NCI-H82 treated with DMSO at 0.1 percent for 48 hours (cell line): ENCODE measurements at regions not wholly inside any gene's neighbourhood (a gene's known extent, or its start where the extent isn't known, plus 50 kb on each side); places are given as distances from the start of the nearest gene placed in this dataset.

Source experiments
- DNase-seq: peaks from one replicate; lab custom pipeline; 2025; ENCODE audit not compliant: unreplicated experiment; lab: John Stamatoyannopoulos, UW

- DNase-seq, result no peak
Measured at GRCh38 chr1:193516755-193517388, 330.5 kb upstream of the B3GALT2 start.

GRCh38 chr1:193514397-193514796 is 328.0 kb upstream of the B3GALT2 start:
- no peak for DNase-seq

DNA sequence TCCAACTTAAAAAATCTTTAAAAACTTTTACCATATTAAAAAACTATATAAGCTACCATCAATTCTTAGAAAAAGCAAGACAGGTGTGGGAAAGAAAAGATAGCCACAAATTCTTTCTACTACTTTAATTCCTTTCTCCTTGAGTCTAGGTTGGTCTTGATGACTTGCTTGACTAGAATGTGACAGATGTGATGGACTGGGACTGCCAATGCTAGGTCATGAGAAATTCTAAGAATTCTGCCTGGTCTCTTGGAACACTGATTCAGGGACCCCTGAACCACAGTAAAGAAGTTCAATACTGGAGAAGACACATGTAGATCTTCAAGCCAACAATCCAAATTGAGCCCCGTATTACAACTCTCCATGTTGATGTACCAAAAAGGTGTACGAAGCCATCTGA is 326.6 kb upstream of the B3GALT2 start:
- DNase-seq, result no peak

DNA sequence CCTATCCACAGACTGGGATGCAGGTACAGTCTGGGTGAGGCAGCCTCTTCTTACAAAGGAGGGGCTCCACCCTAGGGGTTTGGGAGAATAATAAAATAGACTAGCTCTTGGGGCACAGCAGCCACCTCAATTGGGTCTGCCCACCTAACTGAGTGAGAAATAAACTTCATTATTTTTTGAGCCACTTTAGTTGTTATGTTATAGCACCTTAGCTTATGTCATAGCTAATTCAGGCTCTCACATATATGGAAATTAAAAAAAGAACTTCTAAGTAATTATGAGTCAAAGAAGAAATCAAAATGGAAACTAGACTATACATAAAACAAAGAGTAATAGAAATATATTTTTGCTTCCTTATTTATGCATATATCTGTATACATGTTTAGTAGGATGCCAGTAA is 318.5 kb upstream of the B3GALT2 start:
- DNase-seq, result no peak

GRCh38 chr1:193498088-193498655 is 311.8 kb upstream of the B3GALT2 start:
- DNase-seq, result no peak

DNA sequence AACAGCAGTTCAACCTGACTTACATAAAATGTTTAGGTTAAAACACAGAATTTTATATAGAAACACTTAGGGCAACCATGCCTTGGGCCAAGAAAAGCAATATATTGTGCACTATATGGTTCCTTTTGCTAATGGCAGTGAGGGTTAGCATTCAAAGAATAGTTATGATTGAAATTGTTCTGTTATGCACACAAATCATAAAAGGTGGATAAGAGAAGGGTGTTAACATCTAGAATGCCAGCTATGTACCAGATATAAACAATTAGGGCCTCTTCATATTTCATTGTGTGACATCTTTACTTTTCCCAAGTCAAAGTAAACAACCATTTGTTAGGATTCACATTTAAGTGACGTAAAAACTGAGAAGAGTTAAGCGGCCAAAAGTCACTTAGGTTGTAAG is 308.0 kb upstream of the B3GALT2 start:
- DNase-seq, result no peak

GRCh38 chr1:193489191-193489590 is 302.8 kb upstream of the B3GALT2 start:
- DNase-seq, result no peak

GRCh38 chr1:193487722-193488121 is 301.3 kb upstream of the B3GALT2 start:
- no peak for DNase-seq

DNA sequence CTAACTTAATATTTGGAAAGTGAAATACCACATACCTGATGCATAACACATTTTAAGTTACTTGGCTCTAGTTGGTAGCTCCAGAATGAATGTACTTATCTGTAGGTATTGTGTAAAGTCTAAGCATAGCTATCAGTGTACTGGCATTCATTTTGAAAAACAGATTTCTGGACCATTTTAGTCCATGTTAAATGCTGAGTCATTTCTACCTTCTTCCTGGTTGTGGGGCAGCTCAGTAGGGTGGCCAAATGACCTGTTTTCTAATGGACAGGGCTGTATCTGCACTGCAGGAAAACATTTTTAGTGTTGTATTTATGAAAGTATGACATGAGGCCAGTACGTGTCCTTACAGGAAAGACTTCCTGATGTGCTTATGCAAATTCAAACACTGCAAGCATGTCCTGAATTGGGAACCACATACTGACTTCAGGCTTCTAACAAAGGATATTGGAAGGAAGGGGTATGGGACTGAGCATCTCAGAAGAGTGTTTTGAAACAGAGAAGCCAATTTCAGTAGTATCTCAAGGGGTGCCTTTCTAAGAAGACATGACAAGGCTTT is 300.3 kb upstream of the B3GALT2 start:
- no peak for DNase-seq

GRCh38 chr1:193480755-193481154 is 294.3 kb upstream of the B3GALT2 start:
- DNase-seq, result no peak

GRCh38 chr1:193479187-193479586 is 292.8 kb upstream of the B3GALT2 start:
- no peak for DNase-seq

DNA sequence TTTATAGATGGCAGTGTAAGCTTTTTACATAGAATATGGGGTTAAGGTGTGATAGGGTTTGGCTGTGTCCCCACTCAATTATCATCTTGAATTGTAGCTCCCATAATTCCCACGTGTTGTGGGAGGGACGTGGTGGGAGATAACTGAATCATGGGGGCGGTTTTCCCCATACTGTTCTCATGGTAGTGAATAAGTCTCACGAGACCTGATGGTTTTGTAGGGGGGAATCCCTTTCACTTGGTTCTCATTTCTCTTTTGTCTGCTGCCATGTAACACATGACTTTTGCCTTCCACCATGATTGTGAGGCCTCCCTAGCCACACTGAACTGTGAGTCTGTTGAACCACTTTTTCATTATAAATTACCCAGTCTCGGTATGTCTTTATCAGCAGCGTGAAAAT is 290.3 kb upstream of the B3GALT2 start:
- DNase-seq, result no peak

- DNase-seq, result no peak
Measured at GRCh38 chr1:193473932-193474331, 287.5 kb upstream of the B3GALT2 start.

DNA sequence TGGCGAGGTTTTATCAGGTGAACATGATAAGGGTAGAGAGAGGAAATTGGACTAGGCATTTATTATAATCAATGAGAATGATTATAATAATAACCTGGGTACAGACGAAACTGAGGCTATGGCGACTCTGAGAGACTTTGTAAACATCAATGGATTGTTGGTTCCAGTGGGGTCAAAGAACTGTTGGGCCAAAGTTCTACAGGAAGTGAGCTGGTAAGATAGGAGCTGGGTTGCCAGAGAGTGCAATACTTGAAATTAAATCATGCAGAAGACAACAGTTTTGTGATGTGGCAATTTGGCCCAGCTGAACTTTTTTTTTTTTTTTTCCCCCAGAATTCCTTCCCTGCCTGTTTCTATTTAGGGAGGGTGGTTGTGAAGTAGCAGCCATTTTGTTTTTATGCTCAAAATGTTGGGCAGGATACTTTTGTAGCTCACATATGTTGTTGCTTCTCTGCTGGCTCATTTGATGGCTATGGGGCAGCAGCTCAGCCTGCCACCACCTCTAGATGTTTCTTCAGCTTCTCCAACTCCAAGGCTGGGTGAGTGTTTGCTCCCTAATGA is 286.5 kb upstream of the B3GALT2 start:
- no peak for DNase-seq

GRCh38 chr1:193472430-193472829 is 286.0 kb upstream of the B3GALT2 start:
- no peak for DNase-seq

DNA sequence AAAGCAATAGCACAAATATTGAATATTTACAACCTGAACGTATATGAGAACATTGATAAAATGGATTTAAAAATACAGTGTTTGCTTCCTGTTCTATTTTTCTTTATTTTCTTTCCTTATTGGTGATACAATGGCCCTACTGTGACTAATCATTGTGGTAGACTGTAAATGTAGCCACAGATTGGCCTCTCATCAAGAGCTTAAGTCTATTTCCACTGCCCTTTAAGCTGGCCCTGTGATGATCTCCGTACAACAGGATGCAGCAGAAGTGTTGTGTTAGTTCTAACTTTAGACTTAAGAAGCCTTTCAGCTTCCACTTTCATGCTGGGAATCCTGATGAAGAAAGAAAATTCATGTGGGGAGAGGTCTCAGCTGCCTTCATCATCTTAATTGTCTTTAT is 285.6 kb upstream of the B3GALT2 start:
- DNase-seq, result no peak

DNA sequence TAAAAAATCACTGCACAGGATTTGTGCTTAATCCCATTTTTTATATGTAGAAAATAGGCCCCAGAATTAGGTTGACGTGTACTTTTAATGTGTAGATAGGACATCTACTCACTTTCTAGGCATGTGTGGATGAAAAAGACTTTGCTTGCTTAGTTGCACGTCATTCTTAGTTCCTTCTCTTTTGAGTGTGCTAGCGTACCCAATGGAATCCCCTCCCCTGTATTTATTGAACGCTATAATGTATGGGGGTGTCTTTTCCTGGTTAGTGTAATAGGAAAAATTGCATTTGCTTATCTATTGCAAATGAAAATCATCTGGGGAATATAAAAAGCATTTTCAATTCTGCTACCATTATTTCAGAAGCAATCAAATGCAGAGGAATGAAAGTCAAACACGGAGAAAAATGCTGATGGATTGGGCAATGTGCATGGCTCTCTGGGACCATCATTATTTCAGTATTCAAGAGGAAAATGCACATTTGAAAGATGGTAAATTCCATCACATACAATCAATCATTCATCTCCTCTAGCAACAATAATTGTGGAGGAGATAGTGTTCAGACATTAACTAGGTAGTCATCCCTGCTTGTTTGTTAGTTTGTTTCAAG is 277.0 kb upstream of the B3GALT2 start:
- no peak for DNase-seq

- DNase-seq, result no peak
Measured at GRCh38 chr1:193462629-193463320, 276.4 kb upstream of the B3GALT2 start.

DNA sequence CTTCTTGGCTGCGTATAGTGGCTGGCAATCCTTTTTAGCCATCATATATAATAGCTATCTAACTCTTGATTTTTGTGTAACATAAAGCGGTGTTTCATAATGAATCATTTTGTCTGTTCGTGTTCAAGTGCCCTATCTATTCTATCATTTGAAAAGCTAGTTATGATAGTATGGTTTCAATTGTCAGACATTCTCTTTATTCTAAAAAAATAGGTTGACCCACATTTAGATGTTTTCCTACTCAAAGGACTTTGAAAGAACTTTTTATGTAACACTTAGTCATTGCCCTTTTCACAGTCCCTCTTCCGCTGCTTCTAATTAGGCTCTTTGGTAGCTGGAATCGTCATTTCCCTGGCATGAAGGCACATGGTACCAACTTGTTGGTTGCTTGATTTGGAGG is 272.2 kb upstream of the B3GALT2 start:
- no peak for DNase-seq

- no peak for DNase-seq
Measured at GRCh38 chr1:193457676-193458075, 271.3 kb upstream of the B3GALT2 start.

DNA sequence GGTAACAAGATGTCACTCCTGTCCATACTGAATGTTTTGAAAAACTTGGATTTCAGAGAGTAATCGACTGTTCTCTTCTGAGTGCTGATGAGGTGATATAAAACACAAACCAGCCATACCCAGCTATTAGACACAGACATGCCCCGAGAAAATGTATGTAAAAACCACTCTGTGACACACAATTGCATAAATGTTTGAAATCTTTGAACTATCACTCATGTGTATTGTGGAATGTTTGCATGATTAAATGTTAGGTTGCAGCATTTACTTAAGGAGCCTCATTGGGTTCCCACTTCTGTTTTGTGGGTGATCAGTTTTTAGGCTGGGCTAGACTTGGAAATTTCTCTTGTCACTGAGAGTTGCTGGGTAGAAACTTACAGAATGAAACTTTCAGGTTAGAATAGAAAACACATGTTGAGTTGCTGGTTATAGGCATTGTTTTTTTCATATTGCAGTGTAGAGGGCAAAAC is 270.4 kb upstream of the B3GALT2 start:
- no peak for DNase-seq
